Mucosa of rectum (tissue), 2 donors: ENCODE measurements at regions not wholly inside any gene's neighbourhood (a gene's known extent, or its start where the extent isn't known, plus 50 kb on each side); places are given as distances from the start of the nearest gene placed in this dataset.

Experiments used
- H3K27ac ChIP-seq, 2 donors: one replicate each; pipeline ENCODE4 v1.7.0; 2013; ENCODE audit warnings: inconsistent platforms in 2 of 2, low read depth in 2 of 2, low read length in 2 of 2
- H3K27me3 ChIP-seq, 2 donors: one replicate each; pipeline ENCODE4 v1.7.0; 2013; ENCODE audit warnings: low read length in 2 of 2; ENCODE audit not compliant: control insufficient read depth in 2 of 2, insufficient read depth in 2 of 2
- H3K36me3 ChIP-seq, 2 donors: one replicate each; pipeline ENCODE4 v1.7.0; 2013; ENCODE audit warnings: low read length in 2 of 2; ENCODE audit not compliant: control insufficient read depth in 2 of 2, insufficient read depth in 2 of 2
- H3K4me1 ChIP-seq, 2 donors: one replicate each; pipeline ENCODE4 v1.7.0; 2013; ENCODE audit warnings: low read length in 2 of 2, mild to moderate bottlenecking in 1 of 2; ENCODE audit not compliant: control insufficient read depth in 2 of 2, insufficient read depth in 2 of 2
- H3K4me3 ChIP-seq, 2 donors: one replicate each; pipeline ENCODE4 v1.7.0; 2013; ENCODE audit warnings: low read length in 2 of 2
- H3K9ac ChIP-seq, 2 donors: one replicate each; pipeline ENCODE4 v1.7.0; 2013; ENCODE audit warnings: low read length in 2 of 2, low read depth in 1 of 2, mild to moderate bottlenecking in 1 of 2
- H3K9me3 ChIP-seq, 2 donors: one replicate each; pipeline ENCODE4 v1.7.0; 2013; ENCODE audit warnings: low read length in 2 of 2; ENCODE audit not compliant: control insufficient read depth in 2 of 2
- donor health status: healthy.
- donor health status: Normal muscosa, but diverticular disease.

DNA sequence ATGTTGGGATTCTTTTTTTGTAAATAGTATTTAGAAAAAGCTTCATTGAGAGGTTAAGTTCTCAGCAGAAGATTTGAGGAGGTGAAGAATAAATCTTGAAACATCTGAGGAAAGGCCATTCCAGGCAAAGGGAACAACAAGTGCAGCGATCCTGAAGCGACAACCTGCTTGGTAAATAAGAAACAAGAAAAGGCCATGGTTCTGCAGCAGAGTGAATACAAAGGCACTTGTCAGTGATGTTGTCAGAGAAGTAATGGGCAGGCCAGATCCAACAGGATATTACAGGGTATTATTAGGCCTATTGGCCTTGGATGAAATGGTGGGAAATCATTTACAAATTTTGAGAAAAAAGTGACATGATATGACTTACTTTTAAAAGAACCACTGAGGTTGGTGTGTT, 960.0 kb downstream of the PLA2G4A start:
- H3K9ac ChIP-seq: no peak overlapping the region
- H3K27me3 ChIP-seq: no peaks in the 10 kb centered on the region
- H3K27ac ChIP-seq: no peak overlapping the region
- no peak overlapping the region for H3K4me3 ChIP-seq
- H3K4me1 ChIP-seq: no peaks in the 10 kb centered on the region
- H3K9me3 ChIP-seq: peaks cover 0 to 6% of the 10 kb centered on the region in 2 donors
- no peaks in the 10 kb centered on the region for H3K36me3 ChIP-seq

- H3K27me3 ChIP-seq: no peaks in the 10 kb centered on the region
- no peaks in the 10 kb centered on the region for H3K36me3 ChIP-seq
- no peak overlapping the region for H3K4me3 ChIP-seq
- H3K9me3 ChIP-seq: peaks cover 0 to 2% of the 10 kb centered on the region in 2 donors
- no peak overlapping the region for H3K27ac ChIP-seq
- H3K4me1 ChIP-seq: no peaks in the 10 kb centered on the region
- H3K9ac ChIP-seq: no peak overlapping the region
Measured at GRCh38 chr1:187790724-187791123, 962.0 kb downstream of the PLA2G4A start.

DNA sequence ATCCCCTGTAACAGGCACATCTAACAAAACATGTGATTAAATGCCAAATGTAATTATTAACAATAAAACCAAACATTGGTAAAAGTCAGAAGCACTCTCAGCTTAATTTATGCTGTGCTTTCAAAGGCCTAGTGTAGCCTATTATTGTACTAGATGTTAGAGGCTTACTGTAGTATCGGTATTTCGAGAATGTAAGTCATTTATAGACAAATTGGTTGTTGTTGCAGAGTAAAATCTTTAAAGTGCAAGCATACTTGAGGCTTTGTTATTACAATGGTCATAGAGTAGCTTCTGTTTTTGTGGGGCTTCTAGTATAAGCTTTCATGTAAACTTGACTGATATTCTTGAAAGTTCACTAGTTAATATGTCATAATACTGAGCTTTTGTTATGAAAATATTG, 965.8 kb downstream of the PLA2G4A start:
- H3K36me3 ChIP-seq: no peaks in the 10 kb centered on the region
- no peak overlapping the region for H3K27ac ChIP-seq

DNA sequence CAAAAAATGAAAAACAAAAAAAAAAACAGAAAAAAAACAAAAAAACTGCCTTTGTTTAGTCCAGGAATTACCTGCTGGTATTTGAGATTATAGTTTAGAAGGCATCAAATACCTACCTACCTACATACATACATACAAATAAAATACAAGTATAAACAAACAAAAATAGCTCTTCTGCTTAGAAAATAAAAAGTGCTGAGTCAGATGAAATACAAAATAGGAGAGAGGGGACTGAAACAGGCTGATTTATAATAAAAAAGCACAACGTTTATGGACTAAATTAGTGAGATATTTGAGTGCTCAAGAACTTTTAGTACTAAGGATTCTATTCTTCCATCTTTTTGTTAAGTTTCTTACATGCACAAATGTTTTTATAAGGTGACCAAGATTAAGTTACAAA, 980.8 kb downstream of the PLA2G4A start:
- no peak overlapping the region for H3K27ac ChIP-seq
- H3K4me1 ChIP-seq: no peaks in the 10 kb centered on the region
- no peak overlapping the region for H3K9ac ChIP-seq
- no peaks in the 10 kb centered on the region for H3K27me3 ChIP-seq
- H3K36me3 ChIP-seq: no peaks in the 10 kb centered on the region
- no peak overlapping the region for H3K4me3 ChIP-seq
- peaks cover 0 to 5% of the 10 kb centered on the region in 2 donors for H3K9me3 ChIP-seq

More for the DNA sequence above, 965.8 kb downstream of the PLA2G4A start:
- H3K4me3 ChIP-seq: no peak overlapping the region
- no peaks in the 10 kb centered on the region for H3K4me1 ChIP-seq
- no peak overlapping the region for H3K9ac ChIP-seq
- H3K27me3 ChIP-seq: no peaks in the 10 kb centered on the region
- H3K9me3 ChIP-seq: peaks cover 0 to 2% of the 10 kb centered on the region in 2 donors

GRCh38 chr1:187816646-187817045, 987.9 kb downstream of the PLA2G4A start:
- Histone ChIP-seq H3K9ac (no peak overlapping the region), H3K36me3 (no peaks in the 10 kb centered on the region), H3K4me1 (no peaks in the 10 kb centered on the region), H3K4me3 (no peak overlapping the region), H3K27ac (no peak overlapping the region), H3K9me3 (no peaks in the 10 kb centered on the region), H3K27me3 (no peaks in the 10 kb centered on the region)

DNA sequence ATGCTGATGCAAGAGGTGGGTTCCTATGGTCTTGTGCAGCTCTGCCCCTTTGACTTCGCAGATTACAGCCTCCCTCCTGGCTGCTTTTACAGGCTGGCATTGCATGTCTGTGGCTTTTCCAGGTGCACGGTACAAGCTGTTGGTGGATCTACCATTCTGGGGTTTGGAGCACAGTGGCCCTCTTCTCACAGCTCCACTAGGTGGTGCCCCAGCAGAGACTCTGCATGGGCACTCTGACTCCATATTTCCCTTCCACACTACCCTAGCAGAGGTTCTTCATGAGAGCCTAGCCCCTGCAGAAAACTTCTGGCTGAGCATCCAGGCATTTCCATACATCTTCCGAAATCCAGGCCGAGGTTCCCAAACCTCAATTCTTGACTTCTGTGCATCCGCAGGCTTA, 989.0 kb downstream of the PLA2G4A start:
- no peak overlapping the region for H3K9ac ChIP-seq
- H3K36me3 ChIP-seq: no peaks in the 10 kb centered on the region
- no peak overlapping the region for H3K27ac ChIP-seq
- H3K4me1 ChIP-seq: no peaks in the 10 kb centered on the region
- H3K9me3 ChIP-seq: no peaks in the 10 kb centered on the region
- no peaks in the 10 kb centered on the region for H3K27me3 ChIP-seq
- H3K4me3 ChIP-seq: no peak overlapping the region

DNA sequence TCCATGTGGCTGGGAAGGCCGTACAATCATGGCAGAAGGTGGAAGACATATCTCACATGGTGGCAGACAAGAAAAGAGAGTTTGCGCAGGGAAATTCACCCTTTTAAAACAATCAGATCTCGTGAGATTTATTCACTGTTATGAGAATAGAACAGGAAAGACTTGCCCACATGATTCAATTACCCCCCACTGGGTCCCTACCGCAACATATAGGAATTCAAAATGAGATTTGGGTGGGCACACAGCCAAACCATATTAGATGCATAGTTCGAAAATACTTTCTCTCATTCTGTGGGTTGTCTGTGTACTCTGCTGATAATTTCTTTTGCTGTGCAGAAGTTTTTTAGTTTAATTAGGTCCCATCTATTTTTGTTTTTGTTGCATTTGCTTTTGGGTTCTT, 990.3 kb downstream of the PLA2G4A start:
- H3K9ac ChIP-seq: no peak overlapping the region
- H3K27me3 ChIP-seq: no peaks in the 10 kb centered on the region
- no peaks in the 10 kb centered on the region for H3K36me3 ChIP-seq
- H3K4me3 ChIP-seq: no peak overlapping the region
- no peaks in the 10 kb centered on the region for H3K9me3 ChIP-seq
- no peaks in the 10 kb centered on the region for H3K4me1 ChIP-seq
- H3K27ac ChIP-seq: no peak overlapping the region

DNA sequence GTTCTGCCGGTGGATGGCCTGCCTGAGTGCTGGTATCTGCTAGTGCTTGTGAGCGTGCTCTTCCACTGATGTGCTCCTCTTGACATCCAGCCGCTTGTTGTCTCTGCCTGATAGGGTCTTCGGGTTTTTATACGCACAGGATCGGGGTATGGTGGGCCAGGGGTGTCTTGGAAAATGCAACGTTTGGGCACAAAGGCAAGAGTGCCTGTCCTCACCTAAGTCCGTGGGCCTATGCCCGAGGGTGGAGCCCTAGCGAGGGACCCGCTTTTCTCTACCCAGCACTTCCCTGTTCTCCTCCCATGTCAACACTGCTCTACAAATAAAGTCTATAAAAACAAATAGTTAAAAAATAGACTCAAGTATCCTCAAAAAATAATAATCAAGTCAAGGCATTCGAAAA, 1007.8 kb downstream of the PLA2G4A start:
- H3K4me3 ChIP-seq: no peak overlapping the region
- no peak overlapping the region for H3K27ac ChIP-seq
- no peaks in the 10 kb centered on the region for H3K9me3 ChIP-seq
- H3K27me3 ChIP-seq: no peaks in the 10 kb centered on the region
- H3K36me3 ChIP-seq: no peaks in the 10 kb centered on the region
- no peak overlapping the region for H3K9ac ChIP-seq
- H3K4me1 ChIP-seq: no peaks in the 10 kb centered on the region

DNA sequence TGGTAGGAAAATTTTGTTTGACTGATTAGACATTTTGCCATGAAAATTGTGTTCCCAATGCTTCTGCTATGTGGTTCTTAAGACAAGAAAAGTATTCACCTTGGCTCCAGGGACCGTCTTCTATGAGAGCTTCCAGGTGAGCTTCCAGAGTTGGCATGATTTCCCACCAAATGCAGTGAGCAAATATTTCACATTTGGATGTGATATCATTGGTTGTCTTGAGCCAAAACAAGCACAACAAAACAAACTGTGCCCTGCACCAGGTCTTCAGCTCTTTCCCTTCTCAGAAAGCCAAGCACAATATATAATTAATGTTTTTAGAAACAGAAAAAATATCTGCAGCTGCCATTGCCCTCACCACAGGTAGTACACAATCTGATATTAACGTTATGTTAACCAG, 1009.0 kb downstream of the PLA2G4A start:
- no peaks in the 10 kb centered on the region for H3K27me3 ChIP-seq
- no peaks in the 10 kb centered on the region for H3K4me1 ChIP-seq
- no peak overlapping the region for H3K4me3 ChIP-seq
- no peak overlapping the region for H3K9ac ChIP-seq
- H3K36me3 ChIP-seq: no peaks in the 10 kb centered on the region
- no peak overlapping the region for H3K27ac ChIP-seq
- no peaks in the 10 kb centered on the region for H3K9me3 ChIP-seq

DNA sequence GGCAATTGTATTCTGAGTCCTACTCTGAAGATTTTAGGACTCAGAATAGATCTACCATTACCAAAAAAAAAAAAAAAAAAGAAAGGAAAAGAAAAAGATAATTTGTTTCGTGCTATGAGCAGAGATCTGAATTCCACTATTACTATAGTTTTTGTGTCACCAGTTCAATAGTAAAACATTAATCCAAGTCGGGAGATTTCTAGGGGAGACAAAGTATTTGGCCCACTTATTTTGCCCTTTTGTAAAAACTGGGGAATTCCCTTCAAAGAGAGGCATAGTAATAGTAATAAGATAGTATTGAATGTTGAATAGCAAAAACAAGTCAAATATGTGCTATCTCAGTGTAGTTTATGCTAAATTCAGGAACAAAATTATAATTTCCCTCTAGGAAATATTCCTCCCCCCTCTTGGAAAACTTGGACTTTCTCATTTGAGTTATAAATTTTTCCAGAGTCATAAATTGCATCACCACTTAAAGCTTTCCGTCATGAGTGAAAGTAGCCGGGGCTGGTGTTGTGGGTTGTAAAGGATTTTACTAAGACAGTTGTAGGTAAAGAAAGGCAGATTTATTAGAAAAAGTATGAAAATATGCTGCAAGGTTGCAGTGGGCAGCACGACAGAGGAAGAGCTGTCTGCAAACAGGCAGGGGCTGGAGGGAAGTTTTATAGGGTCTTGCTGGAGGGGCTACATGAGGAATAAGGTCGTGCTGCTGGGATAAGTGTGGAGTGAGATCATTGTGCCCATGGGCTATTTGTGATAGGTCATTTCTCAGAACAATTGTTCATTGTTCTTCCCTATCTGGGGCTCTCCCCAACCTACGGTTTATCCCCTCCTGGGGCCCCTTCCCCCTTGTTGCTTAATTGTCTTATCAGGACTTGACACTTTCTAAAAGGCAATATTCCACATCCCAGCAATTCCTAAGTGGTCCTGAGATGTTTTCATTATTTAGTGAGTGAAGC, 1009.9 kb downstream of the PLA2G4A start:
- Histone ChIP-seq H3K4me3 (no peak overlapping the region), H3K27ac (no peak overlapping the region), H3K4me1 (no peaks in the 10 kb centered on the region), H3K9me3 (no peaks in the 10 kb centered on the region), H3K36me3 (no peaks in the 10 kb centered on the region), H3K27me3 (no peaks in the 10 kb centered on the region), H3K9ac (no peak overlapping the region)
